SU-DHL-6 (cell line): ENCODE measurements at regions not wholly inside any gene's neighbourhood (a gene's known extent, or its start where the extent isn't known, plus 50 kb on each side); places are given as distances from the start of the nearest gene placed in this dataset.

Source experiments
- CTCF ChIP-seq: fragments of 200-600 bp; sonication (generic); IDR thresholded peaks from one replicate; pipeline ENCODE4 v1.5.1; 2017; ENCODE audit warnings: antibody characterized with exemption, mild to moderate bottlenecking, low read length, moderate library complexity; ENCODE audit not compliant: insufficient read depth, poor library complexity, severe bottlenecking
- EZH2phosphoT487 ChIP-seq: fragments of 200-600 bp; sonication (generic), shearing (Covaris generic); conservative IDR thresholded peaks from 2 replicates; pipeline ENCODE4 v1.6.1; 2018; ENCODE audit warnings: mild to moderate bottlenecking, antibody characterized with exemption, low read length, moderate library complexity, mixed read lengths

- TF ChIP-seq EZH2phosphoT487 (no peak), CTCF (no peak)
Observed at GRCh38 chr10:35722226-35722625, 80.1 kb upstream of the FZD8 start.
